ENCODE measurements at regions not wholly inside any gene's neighbourhood (a gene's known extent, or its start where the extent isn't known, plus 50 kb on each side); places are given as distances from the start of the nearest gene placed in this dataset.

- TF ChIP-seq POLR2A (IDR thresholded peaks at IDR 0.05; ENCODE audit: low read depth) (no peak), CTCF (IDR thresholded peaks at IDR 0.05) (no peak), POLR2AphosphoS5 (IDR thresholded peaks at IDR 0.05) (no peak), EP300 (IDR thresholded peaks at IDR 0.05) (no peak)
Observed at GRCh38 chr9:88653911-88654310, 118.9 kb downstream of the NXNL2 start.
